K562 (cell line): ENCODE measurements at regions not wholly inside any gene's neighbourhood (a gene's known extent, or its start where the extent isn't known, plus 50 kb on each side); places are given as distances from the start of the nearest gene placed in this dataset.

ENCODE experiments used
- ATAC-seq: fragments of 200-7000 bp; cut with Tn5 transposase; 3 replicates; pipeline ENCODE4 v1.9.1; 2020; ENCODE audit warnings: moderate library complexity
- BruUV-seq: library from RNA; stranded (reverse); fragments of 400-500 nt; replicated peaks from 2 replicates; lab custom pipeline; 2021; lab: Mats Ljungman, UMichigan
- CTCF ChIA-PET: fragments of 300-600 bp; formaldehyde crosslinking; extraction: SDS; loops from one replicate; lab custom pipeline; 2021; ENCODE audit warnings: low intra/inter-chr PET ratio; lab: Yijun Ruan, JAX
- POLR2A ChIA-PET: fragments of 300-600, 350-650 bp; sonication (Branson Sonifier 250); formaldehyde crosslinking; extraction: SDS; loops from one replicate; lab custom pipeline; 2021; ENCODE audit warnings: antibody characterized with exemption, inconsistent platforms; lab: Yijun Ruan, JAX
- DNase-seq, 4 experiments: peaks; one replicate each; pipeline versions ENCODE4 v3.0.0 to v3.0.0-alpha.2; 2011 to 2018; ENCODE audit warnings: low spot score in 3 of 4, mixed read lengths in 3 of 4; ENCODE audit errors: extremely low read depth in 1 of 4
- FAIRE-seq: peaks from 2 replicates; lab custom pipeline; 2011; peaks lifted over from hg19 to GRCh38; lab: Jason Lieb, UNC
- H2AFZ ChIP-seq: 2 replicates; pipeline ENCODE4 v1.6.0; 2011; ENCODE audit warnings: low read depth, low read length, control low read depth, inconsistent platforms
- H3K27ac ChIP-seq: fragments of 200-600 bp; 3 replicates; pipeline ENCODE4 v1.8.0; 2011; ENCODE audit warnings: low read depth, mild to moderate bottlenecking, control low read depth, inconsistent platforms, low read length, moderate library complexity, mixed read lengths; ENCODE audit errors: extremely low read depth
- H3K27me3 ChIP-seq, 2 experiments: fragments of 300-600 bp in 1 of 2; 2 replicates in 1 of 2; 3 replicates in 1 of 2; pipeline versions ENCODE4 v1.6.0 to v1.8.0; 2011; ENCODE audit warnings: inconsistent platforms in 2 of 2, low read length in 2 of 2, mild to moderate bottlenecking in 1 of 2, mixed read lengths in 1 of 2, moderate library complexity in 1 of 2; ENCODE audit not compliant: control insufficient read depth in 2 of 2, insufficient read depth in 2 of 2
- H3K36me3 ChIP-seq: fragments of 300-600 bp; 3 replicates; pipeline ENCODE4 v1.8.0; 2011; ENCODE audit warnings: mild to moderate bottlenecking, low read length, inconsistent platforms; ENCODE audit not compliant: control insufficient read depth, insufficient read depth
- H3K4me1 ChIP-seq, 2 experiments: fragments of 200-600 bp in 1 of 2; replicated peaks in 1 of 2; 2 replicates in 1 of 2; 3 replicates in 1 of 2; pipeline versions ENCODE4 v1.5.1 to v1.8.0; 2011; ENCODE audit warnings: inconsistent platforms in 2 of 2, low read length in 2 of 2, mild to moderate bottlenecking in 1 of 2, mixed read lengths in 1 of 2, moderate library complexity in 1 of 2; ENCODE audit not compliant: control insufficient read depth in 2 of 2, insufficient read depth in 2 of 2
- H3K4me2 ChIP-seq: 2 replicates; pipeline ENCODE4 v1.6.1; 2011; ENCODE audit warnings: low read length, control low read depth, inconsistent platforms, mixed read lengths; ENCODE audit not compliant: insufficient read depth
- H3K4me3 ChIP-seq: fragments of 200-600 bp; sonication (generic), shearing (Covaris generic); 2 replicates; pipeline ENCODE4 v1.5.1; 2016; ENCODE audit warnings: control low read depth, inconsistent platforms
- H3K79me2 ChIP-seq: fragments of 200-600 bp; 3 replicates; pipeline ENCODE4 v1.8.0; 2011; ENCODE audit warnings: low read length, inconsistent platforms; ENCODE audit not compliant: control insufficient read depth, insufficient read depth
- H3K9ac ChIP-seq, 2 experiments: 2 replicates each; pipeline versions ENCODE4 v1.6.0 to v1.6.1; 2011; ENCODE audit warnings: low read depth in 2 of 2, low read length in 2 of 2, control low read depth in 1 of 2, inconsistent platforms in 1 of 2, mild to moderate bottlenecking in 1 of 2, mixed read lengths in 1 of 2; ENCODE audit not compliant: insufficient read depth in 1 of 2
- H3K9me1 ChIP-seq: one replicate; pipeline ENCODE4 v1.6.0; 2011; ENCODE audit warnings: inconsistent platforms, mild to moderate bottlenecking, low read length, moderate library complexity; ENCODE audit not compliant: control insufficient read depth, insufficient read depth
- H3K9me3 ChIP-seq: replicated peaks from 2 replicates; pipeline ENCODE4 v1.5.1; 2011; ENCODE audit warnings: low read depth, low read length, inconsistent platforms; ENCODE audit not compliant: control insufficient read depth, insufficient read depth
- H4K20me1 ChIP-seq: replicated peaks from 2 replicates; pipeline ENCODE4 v1.6.1; 2011; ENCODE audit warnings: low read length, inconsistent platforms, mixed read lengths; ENCODE audit not compliant: control insufficient read depth, insufficient read depth
- ETV1 ChIP-seq: fragments of 450-650 bp; conservative IDR thresholded peaks from 2 replicates; pipeline ENCODE4 v1.6.1; 2016; ENCODE audit warnings: missing genetic modification characterization, control low read depth, low read depth, missing compliant biosample characterization
- HDAC3 ChIP-seq: fragments of 450-650 bp; IDR thresholded peaks from 2 replicates; pipeline ENCODE4 v1.6.1; 2018; ENCODE audit warnings: borderline replicate concordance, mild to moderate bottlenecking, moderate library complexity; ENCODE audit not compliant: partially characterized antibody
- RBM22 ChIP-seq: fragments of 200-400 bp; formaldehyde crosslinking; IDR thresholded peaks from 2 replicates; pipeline ENCODE4 v1.6.1; 2018; ENCODE audit warnings: low read length, low read depth; ENCODE audit not compliant: poor library complexity, severe bottlenecking
- SMAD3 ChIP-seq: fragments of 450-650 bp; formaldehyde crosslinking; conservative IDR thresholded peaks from 2 replicates; pipeline ENCODE4 v1.4.0; 2020; ENCODE audit warnings: mild to moderate bottlenecking
- SUPT5H ChIP-seq: fragments of 450-650 bp; IDR thresholded peaks from 2 replicates; pipeline ENCODE4 v1.6.1; 2016
- ZFX ChIP-seq: sonication (generic); formaldehyde crosslinking; IDR thresholded peaks from 2 replicates; pipeline ENCODE4 v1.8.0; 2022; ENCODE audit warnings: mild to moderate bottlenecking, missing genetic modification reagents, moderate library complexity
- WGBS: fragments of 100-300 bp; shearing (Covaris generic); methylation state at CpG from one replicate; pipeline ENCODE4 v1.1.6; 2016; ENCODE audit warnings: low coverage, mixed read lengths; ENCODE audit not compliant: insufficient coverage; ENCODE audit errors: missing lambda C conversion rate; 5-methylcytosine and 5-hydroxymethylcytosine counted together
- in situ Hi-C: fragments of 300-500 bp; cut with MboI; formaldehyde crosslinking; loops from 4 replicates; pipeline ENCODE4 v1.15.0; 2018; ENCODE audit warnings: inconsistent platforms, mixed read lengths
- intact Hi-C: fragments of 100-400 bp; cut with micrococcal nuclease; formaldehyde crosslinking; loops from 2 replicates; pipeline ENCODE4 v1.14.2; 2022
- TF ChIP-seq, protein P1 (sequence below): sonication (generic); formaldehyde crosslinking; IDR thresholded peaks from 2 replicates; pipeline ENCODE4 v1.8.0; 2022; ENCODE audit warnings: mild to moderate bottlenecking, missing genetic modification reagents, borderline replicate concordance

- no peaks in the 10 kb centered on the region for H3K27me3 ChIP-seq
- BruUV-seq: no TSS peak
- no peaks in the 10 kb centered on the region for H4K20me1 ChIP-seq
- TF ChIP-seq, protein P1, sequence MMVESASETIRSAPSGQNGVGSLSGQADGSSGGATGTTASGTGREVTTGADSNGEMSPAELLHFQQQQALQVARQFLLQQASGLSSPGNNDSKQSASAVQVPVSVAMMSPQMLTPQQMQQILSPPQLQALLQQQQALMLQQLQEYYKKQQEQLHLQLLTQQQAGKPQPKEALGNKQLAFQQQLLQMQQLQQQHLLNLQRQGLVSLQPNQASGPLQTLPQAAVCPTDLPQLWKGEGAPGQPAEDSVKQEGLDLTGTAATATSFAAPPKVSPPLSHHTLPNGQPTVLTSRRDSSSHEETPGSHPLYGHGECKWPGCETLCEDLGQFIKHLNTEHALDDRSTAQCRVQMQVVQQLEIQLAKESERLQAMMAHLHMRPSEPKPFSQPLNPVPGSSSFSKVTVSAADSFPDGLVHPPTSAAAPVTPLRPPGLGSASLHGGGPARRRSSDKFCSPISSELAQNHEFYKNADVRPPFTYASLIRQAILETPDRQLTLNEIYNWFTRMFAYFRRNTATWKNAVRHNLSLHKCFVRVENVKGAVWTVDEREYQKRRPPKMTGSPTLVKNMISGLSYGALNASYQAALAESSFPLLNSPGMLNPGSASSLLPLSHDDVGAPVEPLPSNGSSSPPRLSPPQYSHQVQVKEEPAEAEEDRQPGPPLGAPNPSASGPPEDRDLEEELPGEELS (CRISPR knock-in tag): no peak
- TF ChIP-seq HDAC3: no peak
- peak; percentile 14; the same call in 1 of the 2 replicates for TF ChIP-seq ZFX (CRISPR knock-in tag)
- no peak for TF ChIP-seq ETV1 (tag)
- TF ChIP-seq SUPT5H: no peak
- no peak for TF ChIP-seq SMAD3 (CRISPR knock-in tag)
- TF ChIP-seq RBM22: no peak
- TF ChIP-seq, all 486 proteins: peak for 1
- WGBS: 73% methylated on average over 4 of the region's 4 CpGs
- Histone ChIP-seq H3K4me1 (peaks cover 6 to 17% of the 10 kb centered on the region in 2 experiments), H3K9ac (0 out of 4 replicates have a peak overlapping the region, but pooled peaks of 1 of the 2 experiments have one; percentile 6), H3K79me2 (no peaks in the 10 kb centered on the region), H3K9me3 (no peaks in the 10 kb centered on the region), H3K4me3 (no peak overlapping the region), H3K36me3 (no peaks in the 10 kb centered on the region), H2AFZ (no peak overlapping the region), H3K9me1 (peaks cover 8% of the 10 kb centered on the region), H3K4me2 (no peak overlapping the region), H3K27ac (no peak overlapping the region)
- no peak for FAIRE-seq
- in situ Hi-C loops: no loop called here
- DNase-seq: no peak
- no peak for ATAC-seq
- ChIA-PET POLR2A (interaction anchor here (0.6 kb wide), 3 partner anchors 10 to 455 kb away, joined by 3 to 4 read pairs (median 4); no protein-coding TSS in a partner anchor), CTCF (no interaction called here)
- intact Hi-C loops: no loop called here
Observed at GRCh38 chr2:65564299-65564698, 131.9 kb upstream of the SPRED2 start.
